ENCODE measurements at regions not wholly inside any gene's neighbourhood (a gene's known extent, or its start where the extent isn't known, plus 50 kb on each side); places are given as distances from the start of the nearest gene placed in this dataset.

- H3K9me3 ChIP-seq (ENCODE audit: control extremely low read depth in 1 of 3, control insufficient read depth in 2 of 3, insufficient read depth in 1 of 3, low read length in 2 of 3), result no peaks in the 10 kb centered on the region
- H3K4me1 ChIP-seq (ENCODE audit: control insufficient read depth in 2 of 2, insufficient read depth in 2 of 2, low read length in 2 of 2), result peaks cover 21 to 22% of the 10 kb centered on the region in 2 donors
- H3K27ac Mint-ChIP-seq, result no peak overlapping the region
- ChIA-PET POLR2A (no interaction called here), CTCF (no interaction called here)
- DNase-seq, result no peak
- no peak overlapping the region for H3K4me3 ChIP-seq (ENCODE audit: control extremely low read depth in 1 of 5, extremely low read depth in 1 of 5, insufficient read depth in 1 of 5, low read depth in 2 of 5, low read length in 4 of 5)
- no peak overlapping the region for H3K4me2 ChIP-seq (replicated peaks; ENCODE audit: low read depth, low read length, poor library complexity, severe bottlenecking)
- no peak for TF ChIP-seq EZH2 (IDR thresholded peaks at IDR 0.05; ENCODE audit: borderline replicate concordance, insufficient read depth, low read depth, low read length, poor library complexity, severe bottlenecking)
- TF ChIP-seq CTCF (IDR thresholded peaks at IDR 0.05), result no peak
- H3K27ac ChIP-seq (ENCODE audit: low read length in 2 of 2), result no peak overlapping the region
- H3K27me3 Mint-ChIP-seq, result no peaks in the 10 kb centered on the region
- no peak overlapping the region for H3K9ac ChIP-seq (ENCODE audit: low read length)
- no peaks in the 10 kb centered on the region for H3K36me3 ChIP-seq (replicated peaks in 1 of 2; ENCODE audit: control extremely low read depth in 1 of 2, control insufficient read depth in 1 of 2, extremely low read depth in 1 of 2, insufficient read depth in 2 of 2, low read length in 1 of 2)
- intact Hi-C loops (cut with micrococcal nuclease), result no loop called here
- ATAC-seq (ENCODE audit: low read depth), result no peak
- H2AFZ ChIP-seq (ENCODE audit: insufficient read depth, low read depth, low read length, poor library complexity, severe bottlenecking), result no peak overlapping the region
- H3K79me2 ChIP-seq (ENCODE audit: control insufficient read depth, insufficient read depth, low read length), result no peaks in the 10 kb centered on the region
- no peaks in the 10 kb centered on the region for H3K9me3 Mint-ChIP-seq (ENCODE audit: insufficient read depth)
- peaks cover 28% of the 10 kb centered on the region for H3K4me1 Mint-ChIP-seq
- no peaks in the 10 kb centered on the region for H4K20me1 ChIP-seq (ENCODE audit: control insufficient read depth, insufficient read depth, low read length, poor library complexity, severe bottlenecking)
- H3K4me3 Mint-ChIP-seq, result no peak overlapping the region
- no peaks in the 10 kb centered on the region for H3K27me3 ChIP-seq (replicated peaks in 1 of 4; ENCODE audit: control extremely low read depth in 1 of 4, control insufficient read depth in 3 of 4, insufficient read depth in 4 of 4, low read length in 3 of 4)
Observed at GRCh38 chr18:8963876-8964275, 138.6 kb upstream of the NDUFV2 start.

- ChIA-PET CTCF (interaction anchor here (3.5 kb wide), 1 partner anchor 22 kb away, joined by 10 read pairs; no protein-coding TSS in a partner anchor), POLR2A (no interaction called here)
- no peak overlapping the region for H3K9ac ChIP-seq (ENCODE audit: low read length)
- no peak overlapping the region for H3K27ac Mint-ChIP-seq
- intact Hi-C loops (cut with micrococcal nuclease), result no loop called here
- no peak overlapping the region for H3K4me3 Mint-ChIP-seq
- H3K4me3 ChIP-seq (ENCODE audit: control extremely low read depth in 1 of 5, extremely low read depth in 1 of 5, insufficient read depth in 1 of 5, low read depth in 2 of 5, low read length in 4 of 5), result no peak overlapping the region
- no peaks in the 10 kb centered on the region for H3K9me3 Mint-ChIP-seq (ENCODE audit: insufficient read depth)
- H3K9me3 ChIP-seq (ENCODE audit: control extremely low read depth in 1 of 3, control insufficient read depth in 2 of 3, insufficient read depth in 1 of 3, low read length in 2 of 3), result no peaks in the 10 kb centered on the region
- no peak overlapping the region for H3K4me2 ChIP-seq (replicated peaks; ENCODE audit: low read depth, low read length, poor library complexity, severe bottlenecking)
- H3K79me2 ChIP-seq (ENCODE audit: control insufficient read depth, insufficient read depth, low read length), result no peaks in the 10 kb centered on the region
- H3K4me1 Mint-ChIP-seq, result peaks cover 24% of the 10 kb centered on the region
- no peak for TF ChIP-seq EZH2 (IDR thresholded peaks at IDR 0.05; ENCODE audit: borderline replicate concordance, insufficient read depth, low read depth, low read length, poor library complexity, severe bottlenecking)
- DNase-seq, result no peak
- no peaks in the 10 kb centered on the region for H3K36me3 ChIP-seq (replicated peaks in 1 of 2; ENCODE audit: control extremely low read depth in 1 of 2, control insufficient read depth in 1 of 2, extremely low read depth in 1 of 2, insufficient read depth in 2 of 2, low read length in 1 of 2)
- WGBS (ENCODE audit: insufficient coverage), result 88% methylated on average over 7 of the region's 8 CpGs
- no peaks in the 10 kb centered on the region for H3K27me3 ChIP-seq (replicated peaks in 1 of 4; ENCODE audit: control extremely low read depth in 1 of 4, control insufficient read depth in 3 of 4, insufficient read depth in 4 of 4, low read length in 3 of 4)
- no peaks in the 10 kb centered on the region for H3K27me3 Mint-ChIP-seq
- H2AFZ ChIP-seq (ENCODE audit: insufficient read depth, low read depth, low read length, poor library complexity, severe bottlenecking), result no peak overlapping the region
- no peak overlapping the region for H3K27ac ChIP-seq (ENCODE audit: low read length in 2 of 2)
- ATAC-seq (ENCODE audit: low read depth), result no peak
- peaks cover 21 to 22% of the 10 kb centered on the region in 2 donors for H3K4me1 ChIP-seq (ENCODE audit: control insufficient read depth in 2 of 2, insufficient read depth in 2 of 2, low read length in 2 of 2)
- no peaks in the 10 kb centered on the region for H4K20me1 ChIP-seq (ENCODE audit: control insufficient read depth, insufficient read depth, low read length, poor library complexity, severe bottlenecking)
Observed at GRCh38 chr18:8965398-8965797, 137.1 kb upstream of the NDUFV2 start.
